NB4 (cell line): ENCODE measurements at regions not wholly inside any gene's neighbourhood (a gene's known extent, or its start where the extent isn't known, plus 50 kb on each side); places are given as distances from the start of the nearest gene placed in this dataset.

Experiments used
- CTCF ChIP-seq: IDR thresholded peaks from one replicate; pipeline ENCODE4 v1.5.1; 2012; ENCODE audit warnings: low read depth, low read length
- MAX ChIP-seq: IDR thresholded peaks from 2 replicates; pipeline ENCODE4 v1.6.1; 2011; ENCODE audit warnings: low read depth, low read length
- MYC ChIP-seq: IDR thresholded peaks from 2 replicates; pipeline ENCODE4 v1.6.1; 2011; ENCODE audit warnings: low read depth, low read length
- POLR2A ChIP-seq: IDR thresholded peaks from 2 replicates; pipeline ENCODE4 v1.6.1; 2011; ENCODE audit warnings: mild to moderate bottlenecking; ENCODE audit not compliant: insufficient read length; ENCODE audit errors: extremely low read depth

- TF ChIP-seq CTCF (no peak), MAX (no peak), MYC (no peak), POLR2A (no peak)
Measured at GRCh38 chr12:31887109-31887811, 72.0 kb upstream of the RESF1 start.
